NCI-H146 treated with DMSO at 0.1 percent for 48 hours (cell line): ENCODE measurements at regions not wholly inside any gene's neighbourhood (a gene's known extent, or its start where the extent isn't known, plus 50 kb on each side); places are given as distances from the start of the nearest gene placed in this dataset.

ENCODE experiments used
- DNase-seq: peaks from one replicate; lab custom pipeline; 2025; ENCODE audit not compliant: unreplicated experiment; lab: John Stamatoyannopoulos, UW

- no peak for DNase-seq
These were observed 75.8 kb downstream of the DAD1 start for GRCh38 chr14:22513066-22513812.

DNA sequence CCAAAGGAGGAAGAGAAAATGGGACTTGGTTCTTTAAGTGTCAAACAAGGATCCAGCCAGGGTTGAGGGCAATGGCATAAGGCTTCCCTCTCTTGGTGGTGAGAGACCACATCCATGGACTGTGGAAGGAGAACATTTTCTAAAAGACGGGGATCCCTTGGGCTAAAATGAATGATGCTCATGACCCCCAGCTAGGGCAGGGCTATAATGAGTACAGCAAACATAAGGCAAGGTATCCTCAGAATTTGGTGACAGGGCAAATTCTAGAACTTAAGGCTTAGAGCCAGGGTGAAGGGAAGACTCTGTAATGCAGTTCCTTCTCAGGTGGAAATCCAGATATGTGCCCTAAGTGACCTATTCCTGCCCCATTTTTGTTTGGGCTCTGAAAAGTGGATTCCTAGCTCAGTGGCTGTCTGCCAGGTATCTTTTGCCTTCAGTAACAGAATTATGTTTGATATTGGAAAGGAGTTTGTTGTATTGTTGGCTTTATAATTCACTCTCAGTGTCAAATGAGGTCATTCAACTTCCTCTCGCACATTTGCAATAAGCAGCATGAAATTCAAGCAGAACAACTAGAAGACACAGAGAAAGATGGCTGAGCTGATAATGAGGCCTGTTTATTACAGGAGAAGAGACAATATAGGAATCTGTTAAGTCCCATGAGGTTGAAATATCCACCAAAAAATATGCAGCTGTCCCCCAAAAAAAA, 76.8 kb downstream of the DAD1 start:
- no peak for DNase-seq

DNA sequence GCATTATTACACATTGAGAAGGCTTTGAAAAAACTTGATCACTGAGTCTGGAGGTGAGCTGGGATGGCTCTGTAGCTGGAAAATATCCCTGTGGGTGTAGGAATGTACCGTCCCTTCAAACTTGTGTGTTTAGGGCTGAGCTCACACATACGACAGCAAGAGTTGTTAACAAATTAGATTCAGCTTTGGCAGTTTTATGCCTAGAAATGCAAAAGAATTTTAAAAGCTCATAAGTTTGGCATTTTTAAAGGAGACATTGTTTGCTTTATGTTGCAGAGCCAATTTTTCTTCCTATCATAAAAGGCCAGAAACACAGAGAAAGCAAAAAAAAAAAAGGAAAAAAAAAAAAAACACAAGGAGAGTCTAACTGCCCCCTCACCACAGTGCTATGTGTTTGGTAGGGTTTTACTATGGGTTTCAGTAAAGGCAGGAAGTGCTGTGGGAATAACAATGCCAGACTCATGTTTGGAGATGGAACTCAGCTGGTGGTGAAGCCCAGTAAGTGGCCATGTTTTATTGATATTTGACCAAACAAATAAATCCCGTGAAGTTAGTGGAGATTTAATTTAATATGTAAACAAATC, 78.4 kb downstream of the DAD1 start:
- DNase-seq, result no peak

- DNase-seq, result no peak
These were observed 79.2 kb downstream of the DAD1 start for GRCh38 chr14:22509751-22510300.

- DNase-seq, result no peak
These were observed 79.9 kb downstream of the DAD1 start for GRCh38 chr14:22509036-22509709.

DNA sequence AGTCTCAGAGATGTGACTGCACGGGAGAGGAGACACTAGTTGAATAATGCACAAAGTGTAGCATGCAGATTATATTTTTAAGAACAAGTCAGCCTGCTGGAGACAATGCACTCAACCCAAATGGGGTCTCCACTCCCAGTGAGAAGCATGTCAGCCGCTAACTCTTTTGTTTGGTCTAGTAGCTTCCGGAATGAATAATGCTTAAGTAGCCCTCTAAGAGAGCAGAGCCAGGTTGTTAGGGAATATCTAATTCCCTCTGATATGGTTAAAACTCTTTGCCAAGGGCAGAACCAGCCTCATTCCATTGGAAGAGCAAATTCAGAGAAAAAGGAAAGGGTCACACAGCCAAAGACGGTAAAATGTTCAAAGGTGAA, 80.4 kb downstream of the DAD1 start:
- no peak for DNase-seq

- no peak for DNase-seq
These were observed 80.9 kb downstream of the DAD1 start for GRCh38 chr14:22508150-22508457.

DNA sequence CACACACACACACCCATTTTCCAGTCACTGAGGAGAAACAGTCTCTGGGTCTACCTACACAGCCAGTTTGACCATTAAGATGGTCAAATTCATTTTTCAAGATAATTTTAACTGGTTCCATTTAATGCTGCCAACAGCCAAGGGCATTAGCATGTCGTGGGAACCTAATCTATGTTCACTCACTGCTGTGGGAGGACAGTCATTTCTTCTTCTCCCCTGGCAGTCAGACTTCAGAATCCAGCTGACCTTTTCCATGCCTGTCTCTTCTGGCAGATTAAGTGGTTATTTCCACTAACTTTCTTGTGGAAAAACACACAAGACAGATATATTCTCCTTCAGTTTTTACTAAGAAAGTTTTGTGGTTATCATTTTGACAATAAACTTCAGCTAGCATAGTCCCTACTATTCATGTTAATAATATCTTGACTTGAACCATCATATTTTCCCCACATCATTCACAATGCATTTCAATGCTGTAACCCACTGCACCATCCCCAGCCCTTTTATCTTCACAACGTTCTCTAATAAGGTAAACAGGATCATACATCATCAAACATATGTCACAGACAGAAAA, 82.2 kb downstream of the DAD1 start:
- DNase-seq, result no peak

GRCh38 chr14:22506378-22506710, 82.7 kb downstream of the DAD1 start:
- no peak for DNase-seq

DNA sequence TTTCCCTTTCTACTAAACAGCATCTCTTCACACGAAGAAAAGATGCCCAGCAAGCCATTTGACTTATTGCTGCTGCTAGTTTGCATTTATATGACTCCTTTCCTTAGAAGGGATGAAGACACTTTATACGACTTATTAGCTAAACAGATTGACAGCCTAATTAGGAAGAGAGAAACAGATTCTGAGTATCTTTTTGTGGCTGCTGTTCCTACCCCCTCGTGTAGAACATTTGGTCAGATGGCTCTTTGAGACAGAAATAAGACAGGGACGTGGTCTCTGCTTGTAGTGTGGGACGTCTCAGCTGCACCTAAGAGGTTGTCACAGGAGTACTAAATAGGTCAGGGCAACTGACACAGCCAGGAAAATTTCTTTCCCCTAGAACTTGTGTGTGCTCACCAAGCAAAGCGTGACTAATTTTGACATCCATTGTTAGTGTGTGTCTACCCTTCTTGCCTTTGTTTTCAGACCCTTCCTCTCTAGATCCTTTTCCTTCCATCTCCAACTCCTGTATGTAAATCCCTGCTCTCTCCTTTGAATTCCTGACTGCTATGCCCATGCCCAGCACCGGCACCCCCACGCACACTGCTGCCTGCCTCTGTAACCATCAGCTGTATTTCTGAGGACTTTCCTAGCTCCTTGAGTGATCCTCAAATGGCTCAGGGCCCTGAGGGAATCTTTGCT, 83.2 kb downstream of the DAD1 start:
- DNase-seq, result no peak

DNA sequence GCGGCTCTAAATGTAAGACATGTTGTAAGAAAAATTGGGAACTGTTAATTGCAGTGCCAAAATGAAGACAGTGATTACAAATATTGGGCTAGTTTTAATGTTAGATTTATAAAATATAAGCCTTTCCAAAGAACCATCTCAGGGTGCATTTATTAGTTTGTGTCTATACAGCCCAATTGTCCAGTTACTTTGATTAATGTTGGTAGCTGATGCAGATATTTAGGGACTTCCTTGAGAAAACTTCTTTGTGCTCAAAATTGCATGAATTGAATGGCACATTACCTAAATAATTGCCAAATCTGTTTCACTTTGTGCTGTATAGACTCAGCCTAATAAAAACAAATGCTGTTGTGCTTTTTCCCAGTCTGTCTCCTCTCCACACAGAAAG, 83.7 kb downstream of the DAD1 start:
- no peak for DNase-seq

DNA sequence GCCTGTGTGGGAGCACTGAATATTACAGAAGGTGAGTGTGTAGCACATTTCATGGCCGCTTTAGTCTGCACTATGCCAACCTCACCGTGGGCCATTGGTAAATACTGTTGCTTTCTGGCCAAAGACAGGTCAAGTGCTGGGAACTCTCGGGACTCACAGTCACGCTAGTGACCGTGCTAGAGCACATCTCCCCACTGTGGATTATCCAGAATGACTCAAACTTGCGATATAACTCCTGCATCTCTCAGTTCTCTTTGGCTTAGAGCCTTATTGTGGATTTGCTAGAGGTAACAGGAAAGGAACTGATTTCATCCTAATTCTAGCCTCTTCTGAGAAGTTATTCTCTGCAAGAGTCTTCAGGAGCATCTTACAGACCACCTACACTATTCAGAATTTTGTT, 86.5 kb downstream of the DAD1 start:
- DNase-seq, result no peak

- no peak for DNase-seq
These were observed 87.0 kb downstream of the DAD1 start for GRCh38 chr14:22502007-22502406.

GRCh38 chr14:22500954-22501726, 87.9 kb downstream of the DAD1 start:
- DNase-seq, result no peak

GRCh38 chr14:22500525-22500924, 88.5 kb downstream of the DAD1 start:
- DNase-seq, result no peak

DNA sequence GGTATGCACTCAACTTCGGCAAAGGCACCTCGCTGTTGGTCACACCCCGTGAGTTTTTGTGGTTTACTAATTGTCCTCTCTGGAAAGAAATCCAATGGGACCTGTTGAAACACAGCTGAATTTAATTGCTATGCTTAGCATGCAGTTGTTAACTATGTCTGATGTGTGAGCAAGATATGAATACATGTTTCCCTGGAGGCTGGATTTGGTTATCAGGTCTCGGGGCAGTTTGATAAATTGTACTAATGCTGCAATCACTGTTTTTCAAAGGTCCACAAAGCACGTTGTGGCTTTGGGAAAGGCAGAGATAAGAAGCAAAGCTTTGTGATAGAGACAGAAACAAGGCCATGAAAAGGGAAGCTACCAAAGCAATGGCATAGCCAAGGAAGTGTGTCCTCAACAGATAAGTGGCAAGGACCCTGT, 91.3 kb downstream of the DAD1 start:
- no peak for DNase-seq

DNA sequence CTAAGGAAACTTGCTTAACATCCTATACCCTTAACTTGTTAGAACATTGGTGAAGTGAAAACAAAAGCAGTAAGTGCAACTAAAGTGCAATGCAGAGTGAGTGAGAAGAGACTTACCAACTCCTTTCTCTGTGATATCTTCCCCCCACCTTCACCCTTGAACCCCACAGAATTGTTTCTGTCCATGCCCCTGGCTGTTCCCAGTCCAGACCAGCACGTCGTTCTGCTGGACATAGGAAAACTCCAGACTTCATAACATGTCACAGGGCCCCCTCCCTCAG, 91.9 kb downstream of the DAD1 start:
- no peak for DNase-seq

- no peak for DNase-seq
These were observed 94.4 kb downstream of the DAD1 start for GRCh38 chr14:22494486-22495135.

GRCh38 chr14:22493753-22494152, 95.3 kb downstream of the DAD1 start:
- no peak for DNase-seq
